SK-N-SH (cell line): ENCODE measurements at regions not wholly inside any gene's neighbourhood (a gene's known extent, or its start where the extent isn't known, plus 50 kb on each side); places are given as distances from the start of the nearest gene placed in this dataset.

Experiments used
- CTCF ChIA-PET: fragments of 300-600, 350-600 bp; formaldehyde crosslinking; extraction: SDS; loops from one replicate; lab custom pipeline; 2021; lab: Yijun Ruan, JAX
- POLR2A ChIA-PET: fragments of 350-600 bp; sonication (Branson Sonifier 250); formaldehyde crosslinking; extraction: SDS; loops from one replicate; lab custom pipeline; 2020; ENCODE audit warnings: antibody characterized with exemption, inconsistent platforms; lab: Yijun Ruan, JAX
- DNase-seq: peaks from one replicate; pipeline ENCODE4 v3.0.0; 2012
- H2AFZ ChIP-seq: fragments of 200-600 bp; sonication (generic); 2 replicates; pipeline ENCODE4 v1.8.1; 2016; ENCODE audit warnings: antibody characterized with exemption, mild to moderate bottlenecking, low read depth
- H3F3A ChIP-seq: fragments of 200-600 bp; sonication (generic); replicated peaks from 2 replicates; pipeline ENCODE3; 2016; ENCODE audit warnings: antibody characterized with exemption, mild to moderate bottlenecking; ENCODE audit not compliant: insufficient read depth
- H3K27ac ChIP-seq, 2 experiments: fragments of 200-500 bp in 1 of 2; fragments of 200-600 bp in 1 of 2; sonication (Bioruptor generic) in 1 of 2; sonication (generic), shearing (Covaris generic) in 1 of 2; 2 replicates each; pipeline versions ENCODE4 v1.5.1 to v1.6.1; 2014 to 2016; ENCODE audit warnings: low read depth in 2 of 2, inconsistent platforms in 1 of 2, low read length in 1 of 2, mild to moderate bottlenecking in 1 of 2, mixed read lengths in 1 of 2
- H3K27me3 ChIP-seq: fragments of 200-600 bp; sonication (generic), shearing (Covaris generic); 2 replicates; pipeline ENCODE4 v1.6.1; 2016; ENCODE audit warnings: mixed run types; ENCODE audit not compliant: insufficient read depth
- H3K36me3 ChIP-seq, 2 experiments: fragments of 200-500 bp in 1 of 2; fragments of 200-600 bp in 1 of 2; sonication (Bioruptor generic) in 1 of 2; sonication (generic) in 1 of 2; replicated peaks in 1 of 2; 2 replicates each; pipeline versions ENCODE3 to v1.5.1; 2014 to 2016; ENCODE audit warnings: low read length in 1 of 2, mild to moderate bottlenecking in 1 of 2; ENCODE audit not compliant: insufficient read depth in 2 of 2, control insufficient read depth in 1 of 2
- H3K4me1 ChIP-seq, 2 experiments: fragments of 200-500 bp in 1 of 2; fragments of 200-600 bp in 1 of 2; sonication (Bioruptor generic) in 1 of 2; sonication (generic), shearing (Covaris generic) in 1 of 2; 2 replicates each; pipeline versions ENCODE4 v1.5.1 to v1.6.1; 2014 to 2016; ENCODE audit warnings: low read depth in 1 of 2, low read length in 1 of 2, mixed run types in 1 of 2; ENCODE audit not compliant: insufficient read depth in 2 of 2, control insufficient read depth in 1 of 2
- H3K4me2 ChIP-seq: fragments of 200-600 bp; sonication (generic), shearing (Covaris generic); 2 replicates; pipeline ENCODE4 v1.6.1; 2017; ENCODE audit warnings: mixed run types
- H3K4me3 ChIP-seq, 2 experiments: fragments of 200-500 bp in 1 of 2; fragments of 200-600 bp in 1 of 2; sonication (Bioruptor generic) in 1 of 2; sonication (generic), shearing (Covaris generic) in 1 of 2; 2 replicates each; pipeline versions ENCODE4 v1.5.1 to v1.8.1; 2014 to 2016; ENCODE audit warnings: low read depth in 2 of 2, inconsistent platforms in 1 of 2, low read length in 1 of 2, mild to moderate bottlenecking in 1 of 2, mixed read lengths in 1 of 2, moderate library complexity in 1 of 2
- H3K79me2 ChIP-seq: fragments of 200-600 bp; sonication (generic); 2 replicates; pipeline ENCODE4 v1.8.1; 2017; ENCODE audit warnings: mild to moderate bottlenecking; ENCODE audit not compliant: insufficient read depth
- H3K9ac ChIP-seq: fragments of 200-600 bp; sonication (generic); 2 replicates; pipeline ENCODE4 v1.6.1; 2017; ENCODE audit warnings: mixed run types
- H3K9me2 ChIP-seq: fragments of 200-600 bp; sonication (generic); 2 replicates; pipeline ENCODE4 v1.6.1; 2017; ENCODE audit warnings: mixed run types
- H3K9me3 ChIP-seq: fragments of 200-600 bp; sonication (generic); 2 replicates; pipeline ENCODE4 v1.6.1; 2017; ENCODE audit warnings: mixed run types, mild to moderate bottlenecking, moderate library complexity
- H4K20me1 ChIP-seq: fragments of 200-600 bp; sonication (generic); 2 replicates; pipeline ENCODE4 v1.6.1; 2017; ENCODE audit warnings: mild to moderate bottlenecking, mixed run types; ENCODE audit not compliant: insufficient read depth
- ELF1 ChIP-seq: IDR thresholded peaks from 2 replicates; pipeline ENCODE4 v1.4.0; 2012
- EP300 ChIP-seq, 2 experiments: IDR thresholded peaks; 2 replicates each; pipeline versions ENCODE4 v1.4.0 to v1.6.1; 2012; ENCODE audit warnings: borderline replicate concordance in 1 of 2, low read depth in 1 of 2, low read length in 1 of 2
- FOSL2 ChIP-seq: IDR thresholded peaks from 2 replicates; pipeline ENCODE4 v1.4.0; 2012; ENCODE audit warnings: low read depth, mild to moderate bottlenecking, moderate library complexity, borderline replicate concordance
- FOXJ3 ChIP-seq: sonication (generic); formaldehyde crosslinking; IDR thresholded peaks from 2 replicates; pipeline ENCODE4 v1.5.1; 2020; ENCODE audit warnings: mild to moderate bottlenecking, missing genetic modification reagents
- FOXM1 ChIP-seq: IDR thresholded peaks from 2 replicates; pipeline ENCODE4 v1.4.0; 2012; ENCODE audit warnings: low read depth, mild to moderate bottlenecking
- GABPA ChIP-seq: IDR thresholded peaks from 2 replicates; pipeline ENCODE4 v1.4.0; 2012; ENCODE audit warnings: low read depth, mild to moderate bottlenecking
- MEF2A ChIP-seq: IDR thresholded peaks from 2 replicates; pipeline ENCODE4 v1.4.0; 2012; ENCODE audit warnings: low read depth, borderline replicate concordance
- MXI1 ChIP-seq: IDR thresholded peaks from 2 replicates; pipeline ENCODE4 v1.6.1; 2012; ENCODE audit warnings: mild to moderate bottlenecking, low read depth, low read length, improper control_type of control experiment
- NFIC ChIP-seq: IDR thresholded peaks from 2 replicates; pipeline ENCODE4 v1.4.0; 2012; ENCODE audit warnings: borderline replicate concordance
- POLR2AphosphoS5 ChIP-seq: IDR thresholded peaks from 2 replicates; pipeline ENCODE4 v1.6.1; 2012; ENCODE audit warnings: low read depth, low read length
- RCOR1 ChIP-seq: fragments of 150-350 bp; IDR thresholded peaks from 2 replicates; pipeline ENCODE4 v1.6.1; 2017; ENCODE audit warnings: antibody characterized with exemption, low read length
- REST ChIP-seq: IDR thresholded peaks from 2 replicates; pipeline ENCODE4 v1.6.1; 2012; ENCODE audit warnings: mild to moderate bottlenecking, low read depth, low read length, moderate library complexity
- SIN3A ChIP-seq: IDR thresholded peaks from 2 replicates; pipeline ENCODE4 v1.6.1; 2012; ENCODE audit warnings: low read depth, mild to moderate bottlenecking, low read length, moderate library complexity, borderline replicate concordance
- SMC3 ChIP-seq: IDR thresholded peaks from 2 replicates; pipeline ENCODE4 v1.6.1; 2012; ENCODE audit warnings: low read depth, low read length, improper control_type of control experiment
- TAF1 ChIP-seq: IDR thresholded peaks from 2 replicates; pipeline ENCODE4 v1.6.1; 2012; ENCODE audit warnings: low read depth, mild to moderate bottlenecking, low read length, moderate library complexity, borderline replicate concordance
- TCF12 ChIP-seq: IDR thresholded peaks from 2 replicates; pipeline ENCODE4 v1.4.0; 2012
- TEAD4 ChIP-seq: IDR thresholded peaks from 2 replicates; pipeline ENCODE4 v1.4.0; 2012; ENCODE audit warnings: mild to moderate bottlenecking, borderline replicate concordance; ENCODE audit not compliant: insufficient read depth
- USF1 ChIP-seq: IDR thresholded peaks from 2 replicates; pipeline ENCODE4 v1.4.0; 2012; ENCODE audit warnings: low read depth, borderline replicate concordance
- USF2 ChIP-seq: fragments of 150-350 bp; IDR thresholded peaks from 2 replicates; pipeline ENCODE4 v1.6.1; 2017; ENCODE audit warnings: antibody characterized with exemption, low read length, low read depth, borderline replicate concordance
- WGBS: methylation state at CpG from one replicate; pipeline ENCODE4 v1.1.6; 2017; ENCODE audit warnings: low lambda C conversion rate; 5-methylcytosine and 5-hydroxymethylcytosine counted together
- TF ChIP-seq, protein P1 (sequence below): IDR thresholded peaks from 2 replicates; pipeline ENCODE4; 2012
- TF ChIP-seq, protein P2 (sequence below): IDR thresholded peaks from 2 replicates; pipeline ENCODE4 v1.4.0; 2012; ENCODE audit warnings: low read depth
- TF ChIP-seq, protein P3 (sequence below): fragments of 150-350 bp; IDR thresholded peaks from 2 replicates; pipeline ENCODE4 v1.6.1; 2016; ENCODE audit warnings: mild to moderate bottlenecking, low read depth, low read length

DNA sequence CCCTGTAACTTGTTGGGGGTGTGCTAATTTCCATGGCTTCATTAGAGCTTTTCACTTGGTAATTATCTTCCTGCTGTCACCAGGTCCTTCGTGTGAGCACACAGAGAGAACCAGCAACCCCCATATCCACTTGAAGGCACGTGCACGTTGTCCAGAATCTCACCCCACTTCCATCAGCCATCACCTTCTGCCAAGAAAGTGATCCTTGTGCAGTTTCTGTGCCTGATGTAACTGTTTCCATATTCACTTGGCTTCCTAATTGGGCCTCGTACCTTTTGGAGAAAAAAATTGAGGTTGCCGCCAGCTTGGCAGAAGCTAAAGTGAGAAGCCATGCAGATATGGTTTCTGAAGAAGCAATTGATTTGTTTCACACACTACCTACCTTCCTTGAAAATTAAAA lies 153.7 kb upstream of the TSHZ2 start:
- H4K20me1 ChIP-seq = no peaks in the 10 kb centered on the region
- no peaks in the 10 kb centered on the region for H3K27me3 ChIP-seq
- POLR2A ChIA-PET = no interaction called here
- H3K9me3 ChIP-seq = no peaks in the 10 kb centered on the region
- TF ChIP-seq, protein P1, sequence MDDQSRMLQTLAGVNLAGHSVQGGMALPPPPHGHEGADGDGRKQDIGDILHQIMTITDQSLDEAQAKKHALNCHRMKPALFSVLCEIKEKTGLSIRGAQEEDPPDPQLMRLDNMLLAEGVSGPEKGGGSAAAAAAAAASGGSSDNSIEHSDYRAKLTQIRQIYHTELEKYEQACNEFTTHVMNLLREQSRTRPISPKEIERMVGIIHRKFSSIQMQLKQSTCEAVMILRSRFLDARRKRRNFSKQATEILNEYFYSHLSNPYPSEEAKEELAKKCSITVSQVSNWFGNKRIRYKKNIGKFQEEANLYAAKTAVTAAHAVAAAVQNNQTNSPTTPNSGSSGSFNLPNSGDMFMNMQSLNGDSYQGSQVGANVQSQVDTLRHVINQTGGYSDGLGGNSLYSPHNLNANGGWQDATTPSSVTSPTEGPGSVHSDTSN = no peak
- TF ChIP-seq EP300 (IDR thresholded peaks at IDR 0.05; ENCODE audit: borderline replicate concordance in 1 of 2, low read depth in 1 of 2, low read length in 1 of 2) (no peak), MEF2A (no peak), TAF1 (no peak), GABPA (no peak), ELF1 (no peak), FOXJ3 (CRISPR knock-in tag) (no peak), USF2 (no peak), USF1 (no peak), SMC3 (no peak), SIN3A (no peak), NFIC (no peak), TEAD4 (no peak), FOXM1 (no peak), POLR2AphosphoS5 (no peak)
- TF ChIP-seq, protein P2, sequence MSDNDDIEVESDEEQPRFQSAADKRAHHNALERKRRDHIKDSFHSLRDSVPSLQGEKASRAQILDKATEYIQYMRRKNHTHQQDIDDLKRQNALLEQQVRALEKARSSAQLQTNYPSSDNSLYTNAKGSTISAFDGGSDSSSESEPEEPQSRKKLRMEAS = no peak
- TF ChIP-seq, all 33 proteins: peak for 0
- no peak for DNase-seq
- Histone ChIP-seq H3K4me3 (no peak overlapping the region), H2AFZ (no peak overlapping the region), H3K27ac (no peak overlapping the region), H3K9ac (no peak overlapping the region), H3K4me1 (no peaks in the 10 kb centered on the region), H3K36me3 (no peaks in the 10 kb centered on the region), H3K4me2 (no peak overlapping the region), H3K9me2 (no peaks in the 10 kb centered on the region), H3F3A (no peaks in the 10 kb centered on the region), H3K79me2 (no peaks in the 10 kb centered on the region)
- CTCF ChIA-PET = interaction anchor here (0.6 kb wide), 1 partner anchor 19 kb away, joined by 3 read pairs; no protein-coding TSS in a partner anchor
- WGBS = 29% methylated on average over 5 of the region's 5 CpGs

- CTCF ChIA-PET = no interaction called here
- no peaks in the 10 kb centered on the region for H3K36me3 ChIP-seq
- TF ChIP-seq EP300 (IDR thresholded peaks at IDR 0.05; ENCODE audit: borderline replicate concordance in 1 of 2, low read depth in 1 of 2, low read length in 1 of 2) (no peak), GABPA (no peak), TCF12 (no peak), REST (no peak), FOXM1 (no peak), RCOR1 (no peak), FOSL2 (no peak), MXI1 (no peak), ELF1 (no peak), MEF2A (no peak)
- TF ChIP-seq, protein P3, sequence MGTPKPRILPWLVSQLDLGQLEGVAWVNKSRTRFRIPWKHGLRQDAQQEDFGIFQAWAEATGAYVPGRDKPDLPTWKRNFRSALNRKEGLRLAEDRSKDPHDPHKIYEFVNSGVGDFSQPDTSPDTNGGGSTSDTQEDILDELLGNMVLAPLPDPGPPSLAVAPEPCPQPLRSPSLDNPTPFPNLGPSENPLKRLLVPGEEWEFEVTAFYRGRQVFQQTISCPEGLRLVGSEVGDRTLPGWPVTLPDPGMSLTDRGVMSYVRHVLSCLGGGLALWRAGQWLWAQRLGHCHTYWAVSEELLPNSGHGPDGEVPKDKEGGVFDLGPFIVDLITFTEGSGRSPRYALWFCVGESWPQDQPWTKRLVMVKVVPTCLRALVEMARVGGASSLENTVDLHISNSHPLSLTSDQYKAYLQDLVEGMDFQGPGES = no peak
These were observed 154.2 kb upstream of the TSHZ2 start for GRCh38 chr20:52817981-52818380.

More at GRCh38 chr20:52817981-52818380, 154.2 kb upstream of the TSHZ2 start:
- H3K27ac ChIP-seq = no peak overlapping the region
- H3K9ac ChIP-seq = no peak overlapping the region
- no peak overlapping the region for H2AFZ ChIP-seq
- H3K4me1 ChIP-seq = no peaks in the 10 kb centered on the region
- H4K20me1 ChIP-seq = no peaks in the 10 kb centered on the region
- no peaks in the 10 kb centered on the region for H3K79me2 ChIP-seq
- no peaks in the 10 kb centered on the region for H3K27me3 ChIP-seq
- no peak overlapping the region for H3K4me3 ChIP-seq
- H3K4me2 ChIP-seq = no peak overlapping the region
- H3K9me3 ChIP-seq = no peaks in the 10 kb centered on the region
- POLR2A ChIA-PET = no interaction called here
- H3F3A ChIP-seq = no peaks in the 10 kb centered on the region
- no peaks in the 10 kb centered on the region for H3K9me2 ChIP-seq
- 29% methylated on average over 3 of the region's 3 CpGs for WGBS
- DNase-seq = no peak
